SK-N-SH treated with all-trans-retinoic acid at 6 μM for 48 hours (cell line): ENCODE measurements at regions not wholly inside any gene's neighbourhood (a gene's known extent, or its start where the extent isn't known, plus 50 kb on each side); places are given as distances from the start of the nearest gene placed in this dataset.
A peak's percentile ranks its signal among the peaks of the same experiment; 100 is the strongest.

Source experiments
- CREB5 ChIP-seq: fragments of 250-450 bp; sonication (Bioruptor Pico); IDR thresholded peaks from 2 replicates; pipeline ENCODE4 v1.5.1; 2020; ENCODE audit warnings: low read depth, mild to moderate bottlenecking, moderate library complexity
- ESRRG ChIP-seq: fragments of 250-450 bp; sonication (Bioruptor Pico); IDR thresholded peaks from 2 replicates; pipeline ENCODE4 v1.6.1; 2021; ENCODE audit warnings: mild to moderate bottlenecking
- PATZ1 ChIP-seq: fragments of 250-450 bp; sonication (Bioruptor Pico); IDR thresholded peaks from 2 replicates; pipeline ENCODE4 v1.8.0; 2020; ENCODE audit warnings: mild to moderate bottlenecking, moderate library complexity, borderline replicate concordance
- ZFP3 ChIP-seq: fragments of 250-450 bp; sonication (Bioruptor Pico); IDR thresholded peaks from 2 replicates; pipeline ENCODE4 v1.5.0; 2020; ENCODE audit warnings: mild to moderate bottlenecking, moderate library complexity
- ZFP30 ChIP-seq: fragments of 450-650 bp; formaldehyde crosslinking; IDR thresholded peaks from 2 replicates; pipeline ENCODE4 v1.5.0; 2022; ENCODE audit warnings: mild to moderate bottlenecking, moderate library complexity
- ZNF565 ChIP-seq: fragments of 450-650 bp; formaldehyde crosslinking; conservative IDR thresholded peaks from 2 replicates; pipeline ENCODE4 v1.5.0; 2020; ENCODE audit warnings: low read depth, mild to moderate bottlenecking, moderate library complexity
- ZNF70 ChIP-seq: fragments of 450-650 bp; formaldehyde crosslinking; IDR thresholded peaks from 2 replicates; pipeline ENCODE4 v1.5.0; 2020; ENCODE audit warnings: mild to moderate bottlenecking, moderate library complexity
- TF ChIP-seq, protein P1 (sequence below): fragments of 250-450 bp; sonication (Bioruptor Pico); IDR thresholded peaks from 2 replicates; pipeline ENCODE4 v1.5.0; 2020; ENCODE audit warnings: mild to moderate bottlenecking, moderate library complexity

- TF ChIP-seq ZNF70 (no peak), PATZ1 (CRISPR knock-in tag) (no peak), CREB5 (CRISPR knock-in tag) (no peak), ZFP3 (CRISPR knock-in tag) (no peak), ZNF565 (CRISPR knock-in tag) (no peak), ESRRG (no peak), ZFP30 (CRISPR knock-in tag) (no peak)
- TF ChIP-seq, protein P1, sequence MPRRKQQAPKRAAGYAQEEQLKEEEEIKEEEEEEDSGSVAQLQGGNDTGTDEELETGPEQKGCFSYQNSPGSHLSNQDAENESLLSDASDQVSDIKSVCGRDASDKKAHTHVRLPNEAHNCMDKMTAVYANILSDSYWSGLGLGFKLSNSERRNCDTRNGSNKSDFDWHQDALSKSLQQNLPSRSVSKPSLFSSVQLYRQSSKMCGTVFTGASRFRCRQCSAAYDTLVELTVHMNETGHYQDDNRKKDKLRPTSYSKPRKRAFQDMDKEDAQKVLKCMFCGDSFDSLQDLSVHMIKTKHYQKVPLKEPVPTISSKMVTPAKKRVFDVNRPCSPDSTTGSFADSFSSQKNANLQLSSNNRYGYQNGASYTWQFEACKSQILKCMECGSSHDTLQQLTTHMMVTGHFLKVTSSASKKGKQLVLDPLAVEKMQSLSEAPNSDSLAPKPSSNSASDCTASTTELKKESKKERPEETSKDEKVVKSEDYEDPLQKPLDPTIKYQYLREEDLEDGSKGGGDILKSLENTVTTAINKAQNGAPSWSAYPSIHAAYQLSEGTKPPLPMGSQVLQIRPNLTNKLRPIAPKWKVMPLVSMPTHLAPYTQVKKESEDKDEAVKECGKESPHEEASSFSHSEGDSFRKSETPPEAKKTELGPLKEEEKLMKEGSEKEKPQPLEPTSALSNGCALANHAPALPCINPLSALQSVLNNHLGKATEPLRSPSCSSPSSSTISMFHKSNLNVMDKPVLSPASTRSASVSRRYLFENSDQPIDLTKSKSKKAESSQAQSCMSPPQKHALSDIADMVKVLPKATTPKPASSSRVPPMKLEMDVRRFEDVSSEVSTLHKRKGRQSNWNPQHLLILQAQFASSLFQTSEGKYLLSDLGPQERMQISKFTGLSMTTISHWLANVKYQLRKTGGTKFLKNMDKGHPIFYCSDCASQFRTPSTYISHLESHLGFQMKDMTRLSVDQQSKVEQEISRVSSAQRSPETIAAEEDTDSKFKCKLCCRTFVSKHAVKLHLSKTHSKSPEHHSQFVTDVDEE = peak; percentile 61; the same call in 1 of the 2 replicates
Measured at GRCh38 chr2:120825370-120826259, 89.9 kb downstream of the GLI2 start.
